Tibial nerve (tissue), 4 donors: ENCODE measurements at regions not wholly inside any gene's neighbourhood (a gene's known extent, or its start where the extent isn't known, plus 50 kb on each side); places are given as distances from the start of the nearest gene placed in this dataset.
A peak's percentile ranks its signal among the peaks of the same experiment; 100 is the strongest.

Experiments used
- DNase-seq, 2 donors: peaks; one replicate each; pipeline ENCODE4 v3.0.0-alpha.2; 2019; ENCODE audit warnings: low spot score in 2 of 2
- H3K27ac ChIP-seq, 4 donors: fragments of 200-600 bp; sonication (generic) in 3 of 4; one replicate each; pipeline ENCODE4 v1.5.1; 2017 to 2019; ENCODE audit warnings: mild to moderate bottlenecking in 1 of 4
- H3K27me3 ChIP-seq, 2 donors: fragments of 200-600 bp; sonication (generic) in 1 of 2; one replicate each; pipeline versions ENCODE4 v1.5.1 to v1.6.0; 2017 to 2019
- H3K36me3 ChIP-seq, 3 donors: fragments of 200-600 bp; sonication (generic); one replicate each; pipeline ENCODE4 v1.5.1; 2018 to 2019
- H3K4me1 ChIP-seq, 4 donors: fragments of 200-600 bp; sonication (generic) in 3 of 4; one replicate each; pipeline ENCODE4 v1.5.1; 2017 to 2019
- H3K4me3 ChIP-seq, 4 donors: fragments of 200-600 bp; sonication (generic) in 3 of 4; one replicate each; pipeline ENCODE4 v1.5.1; 2017 to 2019; ENCODE audit warnings: mild to moderate bottlenecking in 1 of 4, moderate library complexity in 1 of 4
- H3K9me3 ChIP-seq, 4 donors: fragments of 200-600 bp; sonication (generic) in 3 of 4; one replicate each; pipeline ENCODE4 v1.5.1; 2017 to 2019
- EP300 ChIP-seq, 2 donors: sonication (generic); formaldehyde crosslinking; IDR thresholded peaks; one replicate each; pipeline ENCODE4 v1.6.1; 2017; ENCODE audit warnings: antibody characterized with exemption in 2 of 2, mild to moderate bottlenecking in 1 of 2
- POLR2A ChIP-seq, 2 donors: fragments of 450-650 bp; IDR thresholded peaks; one replicate each; pipeline ENCODE4 v1.6.1; 2017; ENCODE audit warnings: antibody characterized with exemption in 2 of 2, mild to moderate bottlenecking in 2 of 2, moderate library complexity in 2 of 2
- WGBS, 2 donors: methylation state at CpG; one replicate each; pipeline ENCODE4 v1.1.5; 2018; 5-methylcytosine and 5-hydroxymethylcytosine counted together
- TF ChIP-seq, protein P1 (sequence below), 5 experiments: fragments of 200-600 bp in 3 of 5; fragments of 450-650 bp in 2 of 5; sonication (generic) in 3 of 5; IDR thresholded peaks; one replicate each; pipeline ENCODE4 v1.5.1; 2016 to 2019; ENCODE audit warnings: antibody characterized with exemption in 5 of 5, mild to moderate bottlenecking in 3 of 5, moderate library complexity in 2 of 5

DNA sequence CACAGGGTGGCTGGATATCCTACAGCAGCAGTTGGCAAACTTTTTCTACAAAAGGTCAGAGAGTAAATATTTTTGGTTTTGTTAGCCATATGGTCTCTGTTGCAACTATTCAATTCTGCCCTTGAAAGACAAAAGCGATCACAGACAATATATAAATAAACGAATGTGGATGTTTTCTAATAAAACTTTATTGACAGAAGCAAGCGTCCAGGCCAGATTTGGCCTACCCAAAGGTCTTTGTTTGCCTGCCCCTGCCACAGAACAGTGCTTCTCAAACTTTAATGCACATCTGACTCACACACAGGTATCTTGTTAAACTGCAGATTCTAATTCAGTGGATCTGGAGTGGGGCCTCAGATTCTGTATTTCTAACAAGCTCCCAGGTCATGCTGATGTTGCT, 621.4 kb upstream of the DIPK2B start:
- Histone ChIP-seq H3K36me3 (no peaks in the 10 kb centered on the region), H3K27ac (no peak overlapping the region), H3K4me3 (no peak overlapping the region), H3K4me1 (no peaks in the 10 kb centered on the region), H3K9me3 (no peaks in the 10 kb centered on the region), H3K27me3 (no peaks in the 10 kb centered on the region)
- DNase-seq: no peak
- WGBS, 2 donors: 75 to 87% methylated on average over 3 of the region's 3 CpGs
- TF ChIP-seq EP300 (IDR thresholded peaks at IDR 0.05): no peak

DNA sequence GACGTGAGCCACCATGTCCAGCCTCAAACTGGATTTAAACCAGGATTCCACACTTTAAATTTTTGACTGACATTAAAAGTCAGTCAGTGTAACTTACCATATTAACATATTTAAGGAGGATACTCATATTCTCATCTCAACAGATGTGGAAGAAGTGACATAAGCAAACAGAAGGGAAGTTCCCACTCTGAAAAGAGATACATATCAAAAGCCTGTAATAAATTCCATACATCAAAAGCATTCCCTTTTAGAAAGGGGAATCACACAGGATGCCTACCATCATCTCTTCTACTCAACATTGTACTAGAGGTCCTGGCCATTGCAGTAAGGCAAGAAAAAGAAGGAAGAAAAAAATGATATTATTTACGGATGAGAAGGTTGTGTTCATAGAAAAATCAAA, 618.2 kb upstream of the DIPK2B start:
- 89 to 91% methylated on average over 2 of the region's 2 CpGs for WGBS, 2 donors
- H3K27ac ChIP-seq: no peak overlapping the region
- no peak for TF ChIP-seq POLR2A (IDR thresholded peaks at IDR 0.05)
- no peaks in the 10 kb centered on the region for H3K9me3 ChIP-seq
- no peaks in the 10 kb centered on the region for H3K36me3 ChIP-seq
- no peak overlapping the region for H3K4me3 ChIP-seq
- no peaks in the 10 kb centered on the region for H3K27me3 ChIP-seq
- no peaks in the 10 kb centered on the region for H3K4me1 ChIP-seq
- DNase-seq: no peak

DNA sequence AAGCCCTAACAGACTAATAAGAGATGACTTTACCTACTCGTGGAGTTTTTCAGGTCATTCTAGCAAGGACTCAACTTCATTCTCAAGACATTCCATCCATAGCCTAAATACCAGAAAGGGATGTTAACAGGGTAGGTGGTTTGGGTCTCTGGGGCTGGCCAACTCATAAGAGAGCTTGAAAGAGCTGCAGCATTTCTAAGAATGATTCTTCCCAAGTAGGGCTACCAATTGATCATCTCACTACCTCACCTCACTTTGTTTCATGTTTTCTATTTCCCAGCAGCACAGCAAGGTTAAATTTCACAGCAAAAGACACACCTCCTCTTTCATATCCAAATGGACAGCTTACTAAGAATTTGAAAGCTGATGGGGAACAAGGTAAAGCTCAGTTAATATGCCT, 614.8 kb upstream of the DIPK2B start:
- no peak overlapping the region for H3K4me3 ChIP-seq
- no peaks in the 10 kb centered on the region for H3K4me1 ChIP-seq
- no peak for DNase-seq
- no peaks in the 10 kb centered on the region for H3K27me3 ChIP-seq
- WGBS, 2 donors: 68 to 100% methylated on average over 1 of the region's 1 CpG
- no peaks in the 10 kb centered on the region for H3K9me3 ChIP-seq
- TF ChIP-seq POLR2A (IDR thresholded peaks at IDR 0.05) (no peak), EP300 (IDR thresholded peaks at IDR 0.05) (no peak)
- TF ChIP-seq, protein P1, sequence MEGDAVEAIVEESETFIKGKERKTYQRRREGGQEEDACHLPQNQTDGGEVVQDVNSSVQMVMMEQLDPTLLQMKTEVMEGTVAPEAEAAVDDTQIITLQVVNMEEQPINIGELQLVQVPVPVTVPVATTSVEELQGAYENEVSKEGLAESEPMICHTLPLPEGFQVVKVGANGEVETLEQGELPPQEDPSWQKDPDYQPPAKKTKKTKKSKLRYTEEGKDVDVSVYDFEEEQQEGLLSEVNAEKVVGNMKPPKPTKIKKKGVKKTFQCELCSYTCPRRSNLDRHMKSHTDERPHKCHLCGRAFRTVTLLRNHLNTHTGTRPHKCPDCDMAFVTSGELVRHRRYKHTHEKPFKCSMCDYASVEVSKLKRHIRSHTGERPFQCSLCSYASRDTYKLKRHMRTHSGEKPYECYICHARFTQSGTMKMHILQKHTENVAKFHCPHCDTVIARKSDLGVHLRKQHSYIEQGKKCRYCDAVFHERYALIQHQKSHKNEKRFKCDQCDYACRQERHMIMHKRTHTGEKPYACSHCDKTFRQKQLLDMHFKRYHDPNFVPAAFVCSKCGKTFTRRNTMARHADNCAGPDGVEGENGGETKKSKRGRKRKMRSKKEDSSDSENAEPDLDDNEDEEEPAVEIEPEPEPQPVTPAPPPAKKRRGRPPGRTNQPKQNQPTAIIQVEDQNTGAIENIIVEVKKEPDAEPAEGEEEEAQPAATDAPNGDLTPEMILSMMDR (IDR thresholded peaks at IDR 0.05): no peak
- no peaks in the 10 kb centered on the region for H3K36me3 ChIP-seq
- H3K27ac ChIP-seq: no peak overlapping the region

DNA sequence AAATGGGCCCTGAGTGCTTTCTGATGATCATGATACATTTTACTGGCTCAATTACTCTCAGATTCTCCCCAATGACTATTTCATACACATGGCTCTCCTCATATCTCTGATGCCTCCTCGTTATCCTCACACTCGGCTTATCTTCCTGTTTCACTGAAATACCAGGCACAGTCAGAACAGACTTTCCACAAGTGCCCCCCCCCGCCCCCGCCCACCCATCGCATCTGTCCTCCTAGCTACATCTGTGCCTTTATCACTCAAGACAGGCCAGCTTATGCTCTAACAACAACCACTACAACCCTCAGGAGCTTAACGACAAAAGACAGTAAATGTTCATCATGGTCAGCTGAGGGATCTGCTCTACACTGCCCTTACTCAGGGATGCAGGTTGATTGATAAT, 610.6 kb upstream of the DIPK2B start:
- no peaks in the 10 kb centered on the region for H3K9me3 ChIP-seq
- no peak for DNase-seq
- no peaks in the 10 kb centered on the region for H3K4me1 ChIP-seq
- no peak overlapping the region for H3K4me3 ChIP-seq
- no peak overlapping the region for H3K27ac ChIP-seq
- H3K36me3 ChIP-seq: no peaks in the 10 kb centered on the region
- 85 to 93% methylated on average over 6 of the region's 6 CpGs for WGBS, 2 donors
- TF ChIP-seq, protein P1 (IDR thresholded peaks at IDR 0.05): no peak
- TF ChIP-seq POLR2A (IDR thresholded peaks at IDR 0.05) (no peak), EP300 (IDR thresholded peaks at IDR 0.05) (no peak)
- no peaks in the 10 kb centered on the region for H3K27me3 ChIP-seq

DNA sequence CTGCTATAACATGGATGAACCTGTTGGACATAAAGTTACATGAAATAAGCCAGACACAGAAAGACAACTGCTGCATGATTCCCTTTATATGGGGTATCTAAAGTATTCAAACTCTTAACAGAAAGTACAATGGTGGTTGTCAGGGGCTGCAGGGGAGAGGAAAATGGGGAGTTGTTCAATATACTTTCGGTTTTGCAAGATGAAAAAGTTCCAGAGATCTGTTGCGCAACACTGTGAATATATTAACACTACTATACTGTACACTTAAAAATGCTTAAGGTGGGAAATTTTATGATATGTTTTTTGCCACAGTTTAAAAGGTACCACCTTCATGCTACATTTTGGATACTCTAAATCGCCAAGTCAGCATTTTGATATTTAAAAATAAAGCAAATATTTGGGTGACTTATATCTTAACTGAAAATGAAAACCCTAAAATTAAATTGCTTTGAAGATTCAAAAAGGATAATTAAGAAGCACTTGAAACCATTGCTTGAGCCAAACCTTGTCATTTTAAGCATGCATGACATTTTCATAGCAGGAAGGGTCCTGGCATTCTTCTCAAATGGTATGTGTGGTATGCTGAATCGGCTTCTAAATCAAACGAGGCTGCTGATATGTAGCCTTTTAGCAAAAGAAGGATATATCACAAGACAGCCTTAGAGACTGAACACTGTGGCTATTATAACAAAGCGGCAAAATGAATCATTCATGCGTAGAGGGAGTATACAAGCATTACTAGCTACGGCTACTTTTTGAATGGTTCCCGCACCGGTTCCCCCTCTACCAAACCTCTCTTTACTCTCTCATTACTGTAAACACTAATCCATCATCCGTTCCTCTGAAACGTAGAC, 607.1 kb upstream of the DIPK2B start:
- H3K9me3 ChIP-seq: no peaks in the 10 kb centered on the region
- no peak for DNase-seq
- TF ChIP-seq POLR2A (IDR thresholded peaks at IDR 0.05) (no peak), EP300 (IDR thresholded peaks at IDR 0.05) (no peak)
- TF ChIP-seq, protein P1 (IDR thresholded peaks at IDR 0.05): no peak
- H3K27ac ChIP-seq: peak overlapping the region in 3 of 4 donors; percentile 63 to 83 (median 67)
- peak overlapping the region in 3 of 4 donors; percentile 9 to 47 (median 16) for H3K4me3 ChIP-seq
- H3K4me1 ChIP-seq: peaks cover 0 to 4% (median 0%) of the 10 kb centered on the region in 4 donors
- 22 to 49% methylated on average over 12 of the region's 12 CpGs for WGBS, 2 donors
- H3K27me3 ChIP-seq: no peaks in the 10 kb centered on the region
- no peaks in the 10 kb centered on the region for H3K36me3 ChIP-seq

DNA sequence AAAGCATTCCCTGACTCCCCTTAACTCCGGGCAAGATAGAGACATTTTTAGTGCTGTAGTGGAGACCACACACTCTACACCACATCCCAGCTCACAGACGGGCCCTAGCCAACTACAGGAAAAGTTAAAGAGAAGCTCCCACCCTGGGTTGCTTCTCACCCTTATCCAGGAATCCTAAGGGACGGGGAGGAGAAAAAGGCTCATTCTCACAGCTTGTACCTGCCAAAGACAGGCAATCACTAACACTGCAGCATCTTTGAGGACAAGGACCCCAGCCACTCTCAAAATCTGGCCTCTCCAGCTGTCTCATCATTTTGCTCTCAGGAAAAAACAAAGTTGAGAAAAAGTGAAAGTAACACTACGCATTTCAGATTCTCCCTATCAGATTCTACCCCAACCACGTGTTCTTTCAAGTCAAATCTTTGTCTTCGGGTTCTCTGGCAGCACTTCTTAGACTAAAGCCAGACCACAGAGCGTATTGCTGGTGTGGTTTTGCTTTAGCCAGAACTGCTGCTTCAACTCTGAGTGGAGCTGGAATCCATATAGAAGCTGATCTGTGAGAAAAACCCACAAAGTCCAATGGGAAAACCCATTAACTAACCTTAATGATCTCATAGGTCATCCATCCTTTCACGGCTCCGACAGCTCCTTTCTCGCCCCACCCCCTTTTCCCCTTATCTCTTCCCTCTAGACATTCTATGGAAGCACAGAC, 605.9 kb upstream of the DIPK2B start:
- no peaks in the 10 kb centered on the region for H3K27me3 ChIP-seq
- 7 to 24% methylated on average over 9 to 10 of the region's 10 CpGs for WGBS, 2 donors
- TF ChIP-seq EP300 (IDR thresholded peaks at IDR 0.05) (peak in 1 of 2 donors; percentile 34), POLR2A (IDR thresholded peaks at IDR 0.05) (no peak)
- peak overlapping the region; percentile 55 to 83 (median 75) for H3K27ac ChIP-seq
- no peaks in the 10 kb centered on the region for H3K9me3 ChIP-seq
- peak overlapping the region; percentile 18 to 47 (median 32) for H3K4me3 ChIP-seq
- no peak for DNase-seq
- no peaks in the 10 kb centered on the region for H3K36me3 ChIP-seq
- peaks cover 0 to 4% (median 0%) of the 10 kb centered on the region in 4 donors for H3K4me1 ChIP-seq
